ENCODE measurements at regions not wholly inside any gene's neighbourhood (a gene's known extent, or its start where the extent isn't known, plus 50 kb on each side); places are given as distances from the start of the nearest gene placed in this dataset.

- no peak for DNase-seq (ENCODE audit: low read depth)
Observed at GRCh38 chr9:115615821-115616665, 498.1 kb upstream of the TNC start.

- no peak for DNase-seq (ENCODE audit: low read depth)
Observed at GRCh38 chr9:115616666-115617239, 498.8 kb upstream of the TNC start.

- no peak for DNase-seq (ENCODE audit: low read depth)
Observed at GRCh38 chr9:115625251-115625650, 507.3 kb upstream of the TNC start.

GRCh38 chr9:115625954-115626353, 508.0 kb upstream of the TNC start:
- DNase-seq (ENCODE audit: low read depth): no peak

GRCh38 chr9:115627511-115627910, 509.6 kb upstream of the TNC start:
- DNase-seq (ENCODE audit: low read depth): no peak

GRCh38 chr9:115628426-115628825, 510.5 kb upstream of the TNC start:
- DNase-seq (ENCODE audit: low read depth): no peak

GRCh38 chr9:115629879-115630840, 512.2 kb upstream of the TNC start:
- DNase-seq (ENCODE audit: low read depth): no peak

GRCh38 chr9:115632391-115632790, 514.4 kb upstream of the TNC start:
- DNase-seq (ENCODE audit: low read depth): no peak

- DNase-seq (ENCODE audit: low read depth): no peak
Observed at GRCh38 chr9:115633104-115633503, 515.1 kb upstream of the TNC start.

GRCh38 chr9:115635680-115636383, 517.8 kb upstream of the PAPPA start:
- DNase-seq (ENCODE audit: low read depth): no peak

GRCh38 chr9:115636596-115636995, 517.0 kb upstream of the PAPPA start:
- no peak for DNase-seq (ENCODE audit: low read depth)

GRCh38 chr9:115637661-115638060, 515.9 kb upstream of the PAPPA start:
- DNase-seq (ENCODE audit: low read depth): no peak

- no peak for DNase-seq (ENCODE audit: low read depth)
Observed at GRCh38 chr9:115640887-115641286, 512.7 kb upstream of the PAPPA start.

GRCh38 chr9:115642285-115642684, 511.3 kb upstream of the PAPPA start:
- no peak for DNase-seq (ENCODE audit: low read depth)

- DNase-seq (ENCODE audit: low read depth): no peak
Observed at GRCh38 chr9:115643948-115644727, 509.5 kb upstream of the PAPPA start.

- DNase-seq (ENCODE audit: low read depth): no peak
Observed at GRCh38 chr9:115649991-115650472, 503.6 kb upstream of the PAPPA start.

GRCh38 chr9:115650768-115651167, 502.8 kb upstream of the PAPPA start:
- DNase-seq (ENCODE audit: low read depth): no peak

GRCh38 chr9:115651461-115651860, 502.1 kb upstream of the PAPPA start:
- DNase-seq (ENCODE audit: low read depth): no peak

GRCh38 chr9:115653171-115653606, 500.4 kb upstream of the PAPPA start:
- no peak for DNase-seq (ENCODE audit: low read depth)

GRCh38 chr9:115657695-115658094, 495.9 kb upstream of the PAPPA start:
- DNase-seq (ENCODE audit: low read depth): no peak

GRCh38 chr9:115665519-115665918, 488.1 kb upstream of the PAPPA start:
- no peak for DNase-seq (ENCODE audit: low read depth)

All from stimulated activated CD8-positive, alpha-beta memory T cell treated with anti-CD3 and anti-CD28 coated beads, Interleukin-4, amount 100 ng/mL, for 24 hours (primary cell).